KOPT-K1 (cell line): ENCODE measurements at regions not wholly inside any gene's neighbourhood (a gene's known extent, or its start where the extent isn't known, plus 50 kb on each side); places are given as distances from the start of the nearest gene placed in this dataset.
"Not testable (repeated sequence)": the region's sequence is repeated elsewhere in the genome, so short reads cannot be mapped to it uniquely, and the experiment has no call there.

Source experiments
- H3K27ac ChIP-seq: fragments of 200-600 bp; sonication (generic); 2 replicates; pipeline ENCODE4 v1.5.1; 2016; ENCODE audit warnings: antibody characterized with exemption, mild to moderate bottlenecking, low read depth, low read length; ENCODE audit not compliant: poor library complexity, severe bottlenecking
- H3K36me3 ChIP-seq: fragments of 200-600 bp; sonication (generic); 2 replicates; pipeline ENCODE4 v1.5.1; 2017; ENCODE audit warnings: antibody characterized with exemption, mild to moderate bottlenecking, low read length, moderate library complexity; ENCODE audit not compliant: insufficient read depth
- H3K9me3 ChIP-seq: fragments of 200-600 bp; sonication (generic); 2 replicates; pipeline ENCODE4 v1.5.1; 2017; ENCODE audit warnings: antibody characterized with exemption, low read length, mild to moderate bottlenecking; ENCODE audit not compliant: insufficient read depth, poor library complexity, severe bottlenecking

DNA sequence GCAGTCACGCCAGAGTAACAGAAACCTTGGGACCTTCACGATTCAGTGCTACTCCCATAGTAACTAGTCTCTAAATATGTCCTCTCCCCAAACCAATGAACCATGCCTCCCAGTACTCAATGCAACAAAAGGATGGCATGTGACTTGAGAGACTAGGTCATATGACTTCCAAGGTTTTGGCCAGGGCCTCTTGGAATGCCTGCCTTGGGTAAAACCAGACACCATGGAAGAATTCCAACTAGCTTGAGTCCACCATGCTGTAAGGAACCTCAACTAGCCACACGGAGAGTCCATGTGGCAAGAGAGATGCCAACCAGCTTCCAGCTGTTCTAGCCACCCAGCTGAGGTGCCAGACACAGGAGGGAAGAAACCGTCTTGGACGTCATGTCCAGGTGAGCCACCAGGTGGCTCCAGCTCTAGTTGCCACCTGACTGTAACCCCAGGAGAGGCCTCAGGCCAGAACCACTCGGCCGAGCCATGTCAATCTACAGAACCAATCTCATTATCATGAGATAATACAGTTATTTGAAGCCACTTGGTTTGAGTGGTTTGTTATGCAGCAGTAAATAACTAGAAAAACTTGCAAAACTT, 115.0 kb downstream of the SYF2 start:
- Histone ChIP-seq H3K27ac (no peak overlapping the region), H3K9me3 (no peaks in the 10 kb centered on the region), H3K36me3 (no peaks in the 10 kb centered on the region)

DNA sequence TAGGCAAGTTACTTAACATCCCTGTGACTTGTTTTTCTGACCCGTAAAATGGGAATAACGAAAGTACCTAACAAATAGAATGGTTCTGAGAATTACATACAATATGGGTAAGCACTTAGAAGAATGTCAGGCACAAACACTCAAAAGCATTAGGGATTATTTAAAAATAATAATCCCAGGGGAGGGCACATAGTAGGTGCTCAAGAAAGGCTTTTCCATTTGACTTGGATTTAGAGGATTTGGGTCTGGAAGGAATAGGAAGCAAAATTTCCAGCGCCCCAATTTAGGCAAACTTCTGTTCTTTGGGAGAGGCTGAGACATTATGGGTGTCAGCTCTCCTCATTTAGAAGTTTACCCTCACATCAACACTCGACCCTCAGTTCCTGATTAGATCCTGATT, 115.5 kb downstream of the SYF2 start:
- no peaks in the 10 kb centered on the region for H3K9me3 ChIP-seq
- no peak overlapping the region for H3K27ac ChIP-seq
- H3K36me3 ChIP-seq = no peaks in the 10 kb centered on the region

DNA sequence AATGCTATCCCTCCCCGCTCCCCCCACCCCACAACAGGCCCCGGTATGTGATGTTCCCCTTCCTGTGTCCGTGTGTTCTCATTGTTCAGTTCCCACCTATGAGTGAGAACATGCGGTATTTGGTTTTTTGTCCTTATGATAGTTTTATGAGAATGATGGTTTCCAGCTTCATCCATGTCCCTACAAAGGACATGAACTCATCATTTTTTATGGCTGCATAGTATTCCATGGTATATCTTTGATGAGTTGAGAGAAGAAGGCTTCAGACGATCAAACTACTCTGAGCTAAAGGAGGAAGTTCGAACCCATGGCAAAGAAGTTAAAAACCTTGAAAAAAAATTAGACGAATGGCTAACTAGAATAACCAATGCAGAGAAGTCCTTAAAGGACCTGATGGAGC, 116.2 kb downstream of the SYF2 start:
- not testable (repeated sequence) for H3K9me3 ChIP-seq, H3K36me3 ChIP-seq, H3K27ac ChIP-seq

DNA sequence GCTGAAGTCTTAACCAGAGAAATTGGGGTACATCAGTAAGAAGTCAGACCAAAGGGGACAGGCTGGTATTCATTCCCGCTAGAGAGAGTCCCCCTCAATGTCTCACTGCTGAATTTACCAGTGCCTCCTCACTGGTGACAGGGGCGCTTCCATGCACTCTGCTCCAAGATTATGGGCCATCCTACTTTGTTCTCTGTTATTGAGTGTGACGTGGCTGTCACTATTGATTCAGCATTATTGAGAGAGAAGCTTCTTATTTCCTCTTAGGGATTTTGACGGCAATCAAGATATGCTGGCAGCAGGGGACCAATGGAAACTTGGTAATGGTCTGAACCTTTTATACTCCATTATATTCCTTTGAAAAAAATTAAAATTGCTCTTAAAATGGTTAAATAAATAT, 118.6 kb downstream of the SYF2 start:
- Histone ChIP-seq H3K9me3 (peaks cover 10% of the 10 kb centered on the region), H3K27ac (no peak overlapping the region), H3K36me3 (no peaks in the 10 kb centered on the region)

DNA sequence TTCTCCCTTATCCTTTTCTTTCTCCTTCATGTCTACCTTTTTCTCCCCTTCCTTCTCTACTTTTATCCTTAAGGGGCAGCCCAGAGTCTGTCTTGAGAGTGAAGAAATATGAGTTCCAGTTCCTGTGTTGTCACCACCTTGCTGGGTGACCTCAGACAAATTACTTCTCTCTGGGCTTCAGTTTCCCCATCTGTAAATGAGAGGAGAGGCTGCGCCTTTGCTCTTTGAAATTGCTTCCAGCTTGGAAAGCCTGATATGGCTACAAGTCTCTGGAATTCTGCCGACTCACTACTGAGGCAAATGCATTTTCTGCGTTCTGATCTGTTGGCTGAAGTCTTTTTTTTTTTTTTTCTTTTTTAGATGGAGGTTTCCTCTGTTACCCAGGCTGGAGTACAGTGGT, 119.2 kb downstream of the SYF2 start:
- H3K9me3 ChIP-seq = peaks cover 10% of the 10 kb centered on the region
- H3K27ac ChIP-seq = no peak overlapping the region
- no peaks in the 10 kb centered on the region for H3K36me3 ChIP-seq

DNA sequence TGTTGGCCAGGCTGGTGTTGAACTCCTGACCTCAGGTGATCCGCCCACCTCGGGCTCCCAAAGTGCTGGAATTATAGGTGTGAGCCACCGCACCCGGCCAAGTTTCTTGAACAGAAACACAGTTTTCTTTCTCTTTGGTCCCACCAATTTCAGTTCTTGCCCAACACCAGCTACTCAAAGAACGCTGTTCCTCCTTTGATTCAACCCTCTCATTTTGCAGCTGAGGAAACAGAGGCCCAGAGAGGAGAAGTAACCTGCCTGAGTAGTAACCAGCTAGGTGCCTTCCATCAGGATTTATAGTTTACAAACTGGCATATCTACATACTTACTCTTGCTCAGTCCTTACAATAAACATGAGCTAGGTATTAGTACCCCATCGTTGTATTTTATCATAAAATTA, 119.9 kb downstream of the SYF2 start:
- peaks cover 10% of the 10 kb centered on the region for H3K9me3 ChIP-seq
- no peaks in the 10 kb centered on the region for H3K36me3 ChIP-seq
- no peak overlapping the region for H3K27ac ChIP-seq

DNA sequence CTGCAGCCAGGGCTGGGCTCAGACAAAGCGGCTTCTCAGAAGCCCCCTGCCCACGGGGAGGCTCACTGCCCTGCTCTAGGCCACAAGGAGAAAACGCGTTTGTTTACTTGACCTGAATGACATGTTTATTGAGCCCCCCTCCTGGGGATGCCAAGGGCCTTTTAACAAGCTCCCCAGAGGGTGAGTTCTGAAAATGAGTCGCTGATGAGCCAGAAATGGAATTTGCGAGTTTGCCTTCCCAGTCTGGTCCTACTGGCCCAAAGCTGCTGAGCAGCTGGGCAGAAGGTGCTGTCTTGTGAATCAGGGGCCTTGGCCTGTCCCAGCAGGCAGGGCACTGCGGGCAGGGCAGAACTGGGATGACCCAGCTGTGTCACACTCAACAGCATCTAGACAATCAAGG, 120.6 kb downstream of the SYF2 start:
- H3K9me3 ChIP-seq = peaks cover 10% of the 10 kb centered on the region
- no peaks in the 10 kb centered on the region for H3K36me3 ChIP-seq
- H3K27ac ChIP-seq = no peak overlapping the region

DNA sequence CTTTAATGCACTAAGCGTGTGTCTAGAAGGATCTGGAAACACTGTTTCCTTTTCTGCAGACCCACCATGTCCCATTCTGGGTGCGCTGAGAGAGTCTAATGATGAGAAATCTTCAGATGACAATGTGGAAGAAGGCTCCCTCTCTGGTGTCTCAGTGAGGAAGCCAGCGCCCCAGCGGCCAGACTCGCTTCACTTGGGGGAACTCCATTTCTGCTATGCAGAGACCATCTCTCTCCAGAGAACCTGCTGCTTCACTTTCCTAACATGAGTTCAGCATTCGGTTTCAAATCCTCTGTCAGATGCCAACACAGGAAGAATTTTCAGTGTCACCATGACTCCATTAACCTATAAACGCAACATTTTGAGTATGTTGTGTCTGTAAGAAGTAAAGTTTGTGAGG, 121.8 kb downstream of the SYF2 start:
- Histone ChIP-seq H3K9me3 (peaks cover 10% of the 10 kb centered on the region), H3K36me3 (no peaks in the 10 kb centered on the region), H3K27ac (no peak overlapping the region)

DNA sequence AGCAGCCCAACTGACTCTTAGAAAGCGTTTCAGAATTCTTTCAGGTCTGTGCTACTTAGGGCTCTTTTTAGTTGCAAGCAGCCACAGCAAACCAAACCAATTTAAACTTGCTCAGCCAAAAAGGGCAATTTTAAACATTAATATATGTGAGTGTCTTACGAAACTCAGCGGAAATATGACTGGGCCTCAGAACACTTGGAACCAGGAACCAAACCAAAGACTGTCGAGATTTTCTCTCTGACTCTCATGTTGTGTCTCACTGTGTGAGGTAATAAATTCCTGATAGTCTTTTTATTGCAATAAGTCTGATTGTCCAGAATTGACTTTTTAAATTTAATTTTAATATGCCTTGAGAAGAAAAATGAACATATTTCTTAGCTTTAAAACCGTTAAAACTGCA, 122.3 kb downstream of the SYF2 start:
- peaks cover 10% of the 10 kb centered on the region for H3K9me3 ChIP-seq
- H3K27ac ChIP-seq = no peak overlapping the region
- no peaks in the 10 kb centered on the region for H3K36me3 ChIP-seq

DNA sequence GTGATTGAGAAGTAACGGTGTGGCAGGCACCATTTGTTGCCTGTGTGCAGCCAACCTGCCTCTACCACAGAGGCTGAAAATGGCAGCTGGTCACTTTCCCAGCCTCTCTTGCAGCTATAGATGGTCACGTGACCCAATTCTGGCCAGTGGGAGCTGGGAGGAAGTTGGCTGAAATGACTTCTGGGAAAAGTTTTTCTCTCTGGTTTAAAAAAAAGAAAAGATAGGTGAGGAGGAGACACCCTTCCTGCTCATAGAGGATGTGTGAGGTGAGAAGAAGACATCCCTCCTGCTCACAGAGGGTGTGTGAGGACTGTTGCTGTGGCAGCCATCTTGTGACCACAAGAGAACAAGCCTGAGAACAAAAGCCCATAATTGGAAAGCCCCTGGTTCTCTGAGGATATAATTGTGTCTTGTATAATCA, 122.8 kb downstream of the SYF2 start:
- Histone ChIP-seq H3K27ac (no peak overlapping the region), H3K36me3 (no peaks in the 10 kb centered on the region), H3K9me3 (peaks cover 10% of the 10 kb centered on the region)

DNA sequence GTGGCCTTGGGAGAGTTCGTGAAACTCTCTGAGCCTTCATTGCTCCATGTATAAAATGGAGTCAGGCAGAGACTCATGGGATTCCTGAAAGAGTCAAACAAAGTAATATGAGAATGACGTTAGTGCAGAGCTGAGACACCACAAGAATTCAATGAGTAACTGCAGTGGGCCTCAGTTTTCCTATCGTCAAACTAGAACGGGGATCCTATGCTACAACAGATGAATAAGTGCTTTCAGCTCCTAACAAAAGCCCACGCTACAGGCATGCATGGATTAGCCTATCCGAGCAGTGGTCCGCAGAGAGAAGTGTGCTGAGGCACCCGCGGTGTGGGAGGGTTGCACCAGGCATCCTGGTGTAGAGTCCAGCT, 124.7 kb downstream of the SYF2 start:
- H3K27ac ChIP-seq = no peak overlapping the region
- no peaks in the 10 kb centered on the region for H3K36me3 ChIP-seq
- peaks cover 10% of the 10 kb centered on the region for H3K9me3 ChIP-seq

DNA sequence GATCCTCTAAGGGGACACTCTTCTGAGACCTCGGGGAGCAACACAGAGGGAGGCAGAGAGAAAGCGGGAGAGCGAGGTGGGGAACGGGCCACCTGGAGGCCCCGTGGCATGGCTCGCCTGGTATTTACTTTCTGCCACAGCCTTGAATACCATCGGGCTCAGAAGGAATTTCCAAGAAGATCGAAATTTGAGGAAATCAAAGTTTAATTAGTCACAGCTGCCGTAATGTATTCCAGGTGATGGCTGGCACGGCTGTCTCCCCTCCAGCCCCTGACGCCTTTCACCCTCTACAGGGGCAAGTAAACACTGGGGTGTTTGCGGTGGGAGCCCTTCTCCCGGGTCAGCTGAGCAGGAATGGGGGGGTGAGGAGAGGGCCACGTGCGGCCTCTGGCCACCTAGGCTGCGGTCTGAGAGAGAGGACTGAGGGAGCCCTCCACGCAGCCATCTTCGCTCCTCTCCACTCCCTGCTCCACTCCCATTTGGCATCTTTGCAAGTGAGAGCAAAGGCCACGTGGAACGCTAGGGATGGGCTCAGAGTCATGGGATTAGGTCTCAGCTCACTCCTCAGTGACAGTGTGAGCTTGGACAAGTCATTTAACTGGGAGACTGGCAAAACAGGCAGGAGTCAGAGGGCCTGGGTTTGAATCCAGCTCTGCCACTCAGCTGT, 125.2 kb downstream of the SYF2 start:
- no peaks in the 10 kb centered on the region for H3K36me3 ChIP-seq
- no peak overlapping the region for H3K27ac ChIP-seq
- peaks cover 10% of the 10 kb centered on the region for H3K9me3 ChIP-seq

DNA sequence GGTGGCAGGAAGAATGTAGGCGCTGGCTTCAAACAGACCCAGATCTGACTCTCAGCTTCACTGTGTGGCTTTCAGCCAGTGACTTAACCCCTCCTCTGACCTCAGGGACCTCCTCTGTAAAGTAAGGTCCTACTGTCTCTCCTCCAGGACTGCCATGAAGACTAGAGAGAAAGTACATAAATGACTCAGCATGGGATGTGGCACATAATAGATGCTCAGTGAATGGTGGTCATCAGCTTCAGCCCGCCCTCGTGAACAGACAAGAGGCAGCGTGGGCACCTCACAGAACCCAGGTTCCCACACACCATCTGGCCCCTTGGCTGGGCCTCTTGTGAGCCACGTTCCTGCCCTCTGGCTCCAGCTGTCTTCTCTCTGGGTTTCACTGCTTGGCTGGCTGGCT, 126.0 kb downstream of the SYF2 start:
- Histone ChIP-seq H3K36me3 (no peaks in the 10 kb centered on the region), H3K9me3 (peaks cover 10% of the 10 kb centered on the region), H3K27ac (no peak overlapping the region)

DNA sequence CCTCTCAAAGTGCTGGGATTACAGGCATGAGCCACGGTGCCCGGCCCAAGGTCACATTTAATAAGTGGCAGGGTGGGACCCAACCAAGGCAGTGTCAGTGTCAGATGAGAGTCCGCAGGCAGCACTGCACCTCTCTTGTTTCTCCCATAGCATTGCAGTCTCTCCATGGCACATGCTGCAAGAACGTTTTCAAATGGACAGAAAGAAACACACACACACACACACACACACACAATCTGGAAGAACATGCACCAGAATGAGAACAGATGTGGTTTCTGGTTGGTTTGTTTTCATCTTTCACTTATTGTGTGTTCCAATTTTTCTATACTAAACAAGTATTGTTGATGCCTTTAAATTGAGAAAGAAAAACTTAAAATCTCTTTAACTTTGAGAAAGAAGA, 126.5 kb downstream of the SYF2 start:
- Histone ChIP-seq H3K9me3 (peaks cover 10% of the 10 kb centered on the region), H3K36me3 (no peaks in the 10 kb centered on the region), H3K27ac (no peak overlapping the region)

DNA sequence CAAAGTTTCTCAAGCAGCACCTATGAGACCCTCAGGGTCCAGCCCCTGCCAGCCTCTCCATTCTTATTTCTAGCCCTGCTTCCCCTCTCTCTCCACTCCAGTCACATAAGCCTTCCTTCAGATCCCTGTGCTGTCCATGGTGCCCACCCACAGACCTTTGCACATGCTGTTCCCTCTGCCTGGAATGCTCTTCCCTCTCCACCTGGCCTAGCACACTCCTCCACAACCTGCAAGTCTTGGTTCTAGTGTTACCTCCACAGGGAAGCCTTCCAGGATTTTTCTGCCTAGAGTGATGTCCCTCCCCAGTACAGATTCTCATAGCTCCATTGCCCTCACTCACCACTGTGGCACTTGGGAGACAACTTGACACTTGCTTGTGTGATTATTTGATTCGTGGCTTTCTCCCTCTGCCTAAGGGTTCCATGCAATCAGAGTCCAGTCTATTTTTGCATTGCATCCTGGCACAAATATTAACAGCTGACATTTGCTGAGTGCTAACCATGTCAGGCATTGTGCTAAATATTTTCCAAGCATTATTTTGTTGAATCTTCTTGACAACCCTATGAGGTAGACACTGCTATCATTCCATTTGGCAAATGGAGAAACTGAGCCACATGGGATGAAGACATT, 127.3 kb downstream of the SYF2 start:
- Histone ChIP-seq H3K27ac (no peak overlapping the region), H3K9me3 (peaks cover 10% of the 10 kb centered on the region), H3K36me3 (no peaks in the 10 kb centered on the region)
